ENCODE measurements at regions not wholly inside any gene's neighbourhood (a gene's known extent, or its start where the extent isn't known, plus 50 kb on each side); places are given as distances from the start of the nearest gene placed in this dataset.

GRCh38 chr1:103917795-103918194 is 168.1 kb downstream of the AMY1C start:
- TF ChIP-seq, protein P1, sequence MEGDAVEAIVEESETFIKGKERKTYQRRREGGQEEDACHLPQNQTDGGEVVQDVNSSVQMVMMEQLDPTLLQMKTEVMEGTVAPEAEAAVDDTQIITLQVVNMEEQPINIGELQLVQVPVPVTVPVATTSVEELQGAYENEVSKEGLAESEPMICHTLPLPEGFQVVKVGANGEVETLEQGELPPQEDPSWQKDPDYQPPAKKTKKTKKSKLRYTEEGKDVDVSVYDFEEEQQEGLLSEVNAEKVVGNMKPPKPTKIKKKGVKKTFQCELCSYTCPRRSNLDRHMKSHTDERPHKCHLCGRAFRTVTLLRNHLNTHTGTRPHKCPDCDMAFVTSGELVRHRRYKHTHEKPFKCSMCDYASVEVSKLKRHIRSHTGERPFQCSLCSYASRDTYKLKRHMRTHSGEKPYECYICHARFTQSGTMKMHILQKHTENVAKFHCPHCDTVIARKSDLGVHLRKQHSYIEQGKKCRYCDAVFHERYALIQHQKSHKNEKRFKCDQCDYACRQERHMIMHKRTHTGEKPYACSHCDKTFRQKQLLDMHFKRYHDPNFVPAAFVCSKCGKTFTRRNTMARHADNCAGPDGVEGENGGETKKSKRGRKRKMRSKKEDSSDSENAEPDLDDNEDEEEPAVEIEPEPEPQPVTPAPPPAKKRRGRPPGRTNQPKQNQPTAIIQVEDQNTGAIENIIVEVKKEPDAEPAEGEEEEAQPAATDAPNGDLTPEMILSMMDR (IDR thresholded peaks at IDR 0.05 in 8 of 11, conservative IDR thresholded peaks at IDR 0.05 in 3 of 11), result no peak
- no peak for TF ChIP-seq POLR2A (IDR thresholded peaks at IDR 0.05)
